IMR-90 (cell line): ENCODE measurements at regions not wholly inside any gene's neighbourhood (a gene's known extent, or its start where the extent isn't known, plus 50 kb on each side); places are given as distances from the start of the nearest gene placed in this dataset.

ENCODE experiments used
- ATAC-seq: fragments of 200-7000 bp; cut with Tn5 transposase; 2 replicates; pipeline ENCODE4 v1.9.1; 2020; ENCODE audit warnings: low read depth, mild to moderate bottlenecking, moderate library complexity
- BruUV-seq: library from RNA; stranded (reverse); fragments of 400-500 nt; replicated peaks from 2 replicates; lab custom pipeline; 2021; lab: Mats Ljungman, UMichigan
- CTCF ChIA-PET: fragments of 300-600 bp; formaldehyde crosslinking; extraction: SDS; loops from one replicate; lab custom pipeline; 2021; ENCODE audit warnings: antibody characterized with exemption; lab: Yijun Ruan, JAX
- POLR2A ChIA-PET: fragments of 300-600 bp; sonication (Branson Sonifier 250); formaldehyde crosslinking; loops from one replicate; lab custom pipeline; 2022; ENCODE audit warnings: antibody characterized with exemption; ENCODE audit not compliant: unreplicated experiment; lab: Charles Lee
- DNase-seq: peaks from one replicate; pipeline ENCODE4 v3.0.0; 2013
- H2AFZ ChIP-seq: replicated peaks from 2 replicates; pipeline ENCODE3; 2013; ENCODE audit warnings: low read length, mild to moderate bottlenecking; ENCODE audit not compliant: poor library complexity
- H2AK5ac ChIP-seq: 2 replicates; pipeline ENCODE4 v1.6.1; 2013; ENCODE audit warnings: low read depth, low read length, inconsistent platforms
- H2AK9ac ChIP-seq: replicated peaks from 2 replicates; pipeline ENCODE3; 2013; ENCODE audit warnings: mild to moderate bottlenecking, low read depth, low read length, moderate library complexity; ENCODE audit not compliant: poor library complexity
- H2BK120ac ChIP-seq: 2 replicates; pipeline ENCODE4 v1.6.1; 2013; ENCODE audit warnings: low read depth, low read length, inconsistent platforms
- H2BK15ac ChIP-seq: 3 replicates; pipeline ENCODE4 v1.6.1; 2013; ENCODE audit warnings: low read depth, low read length, inconsistent platforms
- H2BK20ac ChIP-seq: 2 replicates; pipeline ENCODE4 v1.6.1; 2013; ENCODE audit warnings: low read depth, mild to moderate bottlenecking, inconsistent platforms, low read length, moderate library complexity
- H2BK5ac ChIP-seq: 2 replicates; pipeline ENCODE4 v1.6.1; 2013; ENCODE audit warnings: mild to moderate bottlenecking, low read depth, low read length, inconsistent platforms; ENCODE audit not compliant: poor library complexity, severe bottlenecking
- H3K14ac ChIP-seq: replicated peaks from 2 replicates; pipeline ENCODE4 v1.6.1; 2013; ENCODE audit warnings: low read depth, low read length, inconsistent platforms
- H3K18ac ChIP-seq: 2 replicates; pipeline ENCODE4 v1.6.1; 2013; ENCODE audit warnings: low read depth, low read length, control low read depth
- H3K23ac ChIP-seq: 2 replicates; pipeline ENCODE4 v1.6.1; 2013; ENCODE audit warnings: low read depth, low read length, inconsistent platforms
- H3K27ac ChIP-seq: 2 replicates; pipeline ENCODE4 v1.5.1; 2013; ENCODE audit warnings: mild to moderate bottlenecking, control low read depth, low read length; ENCODE audit not compliant: insufficient read depth
- H3K27me3 ChIP-seq: 2 replicates; pipeline ENCODE4 v1.6.1; 2013; ENCODE audit warnings: low read length; ENCODE audit not compliant: control insufficient read depth, insufficient read depth
- H3K36me3 ChIP-seq: 2 replicates; pipeline ENCODE4 v1.6.1; 2013; ENCODE audit warnings: low read length, mixed read lengths; ENCODE audit not compliant: control insufficient read depth, insufficient read depth
- H3K4ac ChIP-seq: 2 replicates; pipeline ENCODE4 v1.6.1; 2013; ENCODE audit warnings: low read depth, low read length, inconsistent platforms
- H3K4me1 ChIP-seq: 2 replicates; pipeline ENCODE4 v1.6.1; 2013; ENCODE audit warnings: low read length, mixed read lengths; ENCODE audit not compliant: control insufficient read depth, insufficient read depth
- H3K4me2 ChIP-seq: 2 replicates; pipeline ENCODE4 v1.6.1; 2013; ENCODE audit warnings: low read depth, mild to moderate bottlenecking, control low read depth, low read length, moderate library complexity
- H3K4me3 ChIP-seq: 2 replicates; pipeline ENCODE4 v1.5.1; 2013; ENCODE audit warnings: low read depth, mild to moderate bottlenecking, control low read depth, low read length, moderate library complexity; ENCODE audit not compliant: insufficient read depth
- H3K56ac ChIP-seq: 2 replicates; pipeline ENCODE4 v1.6.1; 2013; ENCODE audit warnings: low read length, inconsistent platforms; ENCODE audit not compliant: insufficient read depth; ENCODE audit errors: extremely low read depth
- H3K79me1 ChIP-seq, 2 experiments: 2 replicates each; pipeline ENCODE4 v1.6.1; 2013; ENCODE audit warnings: low read length in 2 of 2, inconsistent platforms in 1 of 2, low read depth in 1 of 2
- H3K9ac ChIP-seq: 2 replicates; pipeline ENCODE4 v1.6.1; 2013; ENCODE audit warnings: low read depth, low read length, control low read depth
- H3K9me1 ChIP-seq: 2 replicates; pipeline ENCODE4 v1.6.1; 2013; ENCODE audit warnings: low read length, inconsistent platforms; ENCODE audit not compliant: insufficient read depth
- H3K9me3 ChIP-seq: 2 replicates; pipeline ENCODE4 v1.6.1; 2013; ENCODE audit warnings: low read length; ENCODE audit not compliant: control insufficient read depth, insufficient read depth
- H4K20me1 ChIP-seq: 2 replicates; pipeline ENCODE4 v1.6.1; 2013; ENCODE audit warnings: low read length, inconsistent platforms; ENCODE audit not compliant: insufficient read depth
- H4K5ac ChIP-seq: 2 replicates; pipeline ENCODE4 v1.6.1; 2013; ENCODE audit warnings: mild to moderate bottlenecking, low read depth, low read length, control low read depth
- H4K8ac ChIP-seq, 2 experiments: 2 replicates each; pipeline ENCODE4 v1.6.1; 2013; ENCODE audit warnings: low read depth in 2 of 2, low read length in 2 of 2, control low read depth in 1 of 2, inconsistent platforms in 1 of 2
- H4K91ac ChIP-seq: 2 replicates; pipeline ENCODE4 v1.6.1; 2013; ENCODE audit warnings: low read depth, low read length, inconsistent platforms; ENCODE audit not compliant: insufficient read depth
- CHD1 ChIP-seq: IDR thresholded peaks from 2 replicates; pipeline ENCODE4 v1.6.1; 2012; ENCODE audit warnings: low read depth, low read length, improper control_type of control experiment
- WGBS, 2 experiments: methylation state at CpG; one replicate each; pipeline versions ENCODE4 v1.1.5 to v1.1.7; 2013; ENCODE audit warnings: missing lambda C conversion rate in 2 of 2; ENCODE audit not compliant: insufficient read length in 1 of 2; ENCODE audit errors: extremely low coverage in 2 of 2; 5-methylcytosine and 5-hydroxymethylcytosine counted together
- dilution Hi-C: fragments of 300-500 bp; cut with HindIII; formaldehyde crosslinking; loops from one replicate; pipeline ENCODE4 v1.14.3; 2018; ENCODE audit warnings: low sequenced_read_pairs; ENCODE audit not compliant: unreplicated experiment
- in situ Hi-C: fragments of 300-500 bp; cut with MboI; formaldehyde crosslinking; loops from 3 replicates; pipeline ENCODE4 v1.14.3; 2019; ENCODE audit warnings: low sequenced_read_pairs, inconsistent platforms, mixed read lengths
- intact Hi-C: fragments of 100-400 bp; cut with micrococcal nuclease; formaldehyde crosslinking; loops from 2 replicates; pipeline ENCODE4 v1.10.0; 2022

- Histone ChIP-seq H3K4ac (no peak overlapping the region), H3K27ac (no peak overlapping the region), H2BK20ac (no peak overlapping the region), H3K9ac (no peak overlapping the region), H3K23ac (no peak overlapping the region), H3K4me2 (no peak overlapping the region), H3K56ac (no peak overlapping the region), H4K8ac (no peak overlapping the region), H2AK9ac (no peak overlapping the region), H3K9me3 (no peaks in the 10 kb centered on the region), H3K27me3 (no peaks in the 10 kb centered on the region), H4K91ac (no peak overlapping the region), H3K4me1 (peaks cover 3% of the 10 kb centered on the region), H4K20me1 (no peaks in the 10 kb centered on the region), H3K9me1 (no peaks in the 10 kb centered on the region), H3K79me1 (no peaks in the 10 kb centered on the region), H3K4me3 (no peak overlapping the region), H3K14ac (no peak overlapping the region), H3K18ac (no peak overlapping the region), H2BK5ac (no peak overlapping the region), H4K5ac (no peak overlapping the region), H2BK120ac (no peak overlapping the region), H2AFZ (no peak overlapping the region), H3K36me3 (no peaks in the 10 kb centered on the region), H2BK15ac (no peak overlapping the region), H2AK5ac (no peak overlapping the region)
- ChIA-PET POLR2A (no interaction called here), CTCF (interaction anchor here (2.3 kb wide), 1 partner anchor 731 kb away, joined by 7 read pairs; no protein-coding TSS in a partner anchor)
- ATAC-seq, result no peak
- dilution Hi-C loops (no loop called here), intact Hi-C loops (no loop called here), in situ Hi-C loops (loop anchor here (25.0 kb wide), 1 partner anchor 1316 kb away; the partner anchor contains the start of gene PLAGL1)
- no peak for DNase-seq
- BruUV-seq, result no TSS peak
- no peak for TF ChIP-seq CHD1
- WGBS, 2 experiments, result 25% methylated on average over 4 of the region's 12 CpGs; no CpG with 5 or more reads in 1 of the 2 experiments
These were observed 248.6 kb downstream of the HIVEP2 start for GRCh38 chr6:142696123-142697000.
